ENCODE measurements at regions not wholly inside any gene's neighbourhood (a gene's known extent, or its start where the extent isn't known, plus 50 kb on each side); places are given as distances from the start of the nearest gene placed in this dataset.

DNA sequence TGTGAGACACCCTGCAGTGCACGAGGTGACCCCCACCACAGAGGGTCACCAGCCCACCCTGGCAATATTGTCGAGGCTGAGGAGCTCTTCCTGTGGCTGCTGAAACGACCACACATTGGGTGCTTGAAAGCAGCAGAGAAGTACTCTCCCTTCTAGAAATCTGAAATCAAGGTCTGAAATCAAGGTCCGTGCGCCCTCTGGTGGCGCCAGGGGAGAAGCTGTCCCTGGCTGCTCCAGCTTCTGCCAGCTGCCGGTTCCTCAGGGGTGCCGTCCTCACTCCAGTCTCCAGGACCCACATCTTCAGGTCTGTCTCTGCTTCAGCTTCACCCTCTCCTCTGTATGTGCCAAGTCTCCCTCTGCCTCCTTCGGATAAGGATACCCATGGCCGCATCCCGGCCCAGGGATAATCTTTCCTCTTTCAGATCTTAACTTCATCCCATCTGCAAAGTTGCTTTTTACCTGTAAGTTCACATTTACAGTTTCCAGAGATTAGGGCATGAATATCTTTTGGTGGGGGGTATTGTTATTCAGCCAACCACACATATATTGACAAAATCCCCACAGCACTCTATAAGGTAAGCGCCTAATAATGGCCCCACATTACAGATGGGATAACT lies 108.3 kb upstream of the PHACTR3 start:
- H3K4me1 ChIP-seq (ENCODE audit: control insufficient read depth, insufficient read depth, low read length): peaks cover 4% of the 10 kb centered on the region
- H3K36me3 ChIP-seq (ENCODE audit: control insufficient read depth, insufficient read depth, low read length): no peaks in the 10 kb centered on the region
- no peaks in the 10 kb centered on the region for H3K27me3 ChIP-seq (ENCODE audit: control insufficient read depth, insufficient read depth, low read length)

DNA sequence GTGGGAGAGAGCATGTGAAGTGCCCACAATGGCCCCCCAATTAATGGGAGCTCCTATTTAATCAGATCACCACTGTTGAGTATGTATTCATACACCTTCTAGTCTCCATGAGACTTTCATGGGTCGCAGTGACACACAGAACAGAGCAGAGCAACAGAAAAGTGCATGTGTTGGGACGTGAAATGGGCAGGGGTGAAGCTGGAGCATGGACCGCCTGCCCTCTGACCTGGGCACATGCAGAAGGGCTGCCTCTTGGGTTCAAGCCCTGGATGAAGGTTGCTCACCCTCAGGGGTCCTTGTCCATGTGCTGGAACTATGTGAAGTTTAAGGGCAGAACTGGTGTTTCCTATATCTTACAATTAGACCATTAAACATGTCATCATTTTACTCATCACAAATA lies 106.0 kb upstream of the PHACTR3 start:
- 85% methylated on average over 3 of the region's 3 CpGs for WGBS (ENCODE audit: insufficient coverage)
- Histone ChIP-seq H3K4me1 (ENCODE audit: control insufficient read depth, insufficient read depth, low read length) (peaks cover 4% of the 10 kb centered on the region), H3K4me3 (ENCODE audit: low read depth, low read length) (no peak overlapping the region), H3K27ac (ENCODE audit: low read depth, low read length) (no peak overlapping the region), H3K9me3 (ENCODE audit: control insufficient read depth, insufficient read depth, low read length) (no peaks in the 10 kb centered on the region), H3K27me3 (ENCODE audit: control insufficient read depth, insufficient read depth, low read length) (no peaks in the 10 kb centered on the region), H3K36me3 (ENCODE audit: control insufficient read depth, insufficient read depth, low read length) (no peaks in the 10 kb centered on the region)
- DNase-seq (ENCODE audit: low read depth in 4 of 6, low spot score in 6 of 6): no peak

More for the DNA sequence above, 108.3 kb upstream of the PHACTR3 start:
- DNase-seq (ENCODE audit: low read depth in 4 of 6, low spot score in 6 of 6): peak; percentile 43 to 96 (median 75)
- 12% methylated on average over 9 of the region's 12 CpGs for WGBS (ENCODE audit: insufficient coverage)
- no peak overlapping the region for H3K27ac ChIP-seq (ENCODE audit: low read depth, low read length)
- no peaks in the 10 kb centered on the region for H3K9me3 ChIP-seq (ENCODE audit: control insufficient read depth, insufficient read depth, low read length)
- no peak overlapping the region for H3K4me3 ChIP-seq (ENCODE audit: low read depth, low read length)

DNA sequence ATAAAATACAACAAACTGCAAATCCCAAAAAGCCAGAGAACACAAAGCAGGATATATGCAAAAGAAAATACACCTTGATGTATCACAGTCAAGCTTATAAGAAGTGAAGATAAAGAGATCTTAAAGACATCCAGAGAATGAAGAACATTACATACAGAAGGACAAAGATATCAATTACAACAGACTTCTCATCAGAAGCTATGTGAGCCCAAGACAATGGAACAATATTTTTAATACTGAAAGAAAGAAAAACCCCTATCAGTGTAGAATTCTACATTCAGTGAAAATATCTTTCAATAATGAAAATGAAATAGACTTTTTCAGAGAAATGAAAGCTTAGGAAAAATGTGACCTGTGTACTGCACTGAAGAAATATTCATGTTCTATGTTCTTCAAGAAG lies 104.5 kb upstream of the PHACTR3 start:
- no peak for DNase-seq (ENCODE audit: low read depth in 4 of 6, low spot score in 6 of 6)
- no peak overlapping the region for H3K27ac ChIP-seq (ENCODE audit: low read depth, low read length)
- no peak overlapping the region for H3K4me3 ChIP-seq (ENCODE audit: low read depth, low read length)
- H3K36me3 ChIP-seq (ENCODE audit: control insufficient read depth, insufficient read depth, low read length): no peaks in the 10 kb centered on the region
- H3K9me3 ChIP-seq (ENCODE audit: control insufficient read depth, insufficient read depth, low read length): no peaks in the 10 kb centered on the region
- H3K4me1 ChIP-seq (ENCODE audit: control insufficient read depth, insufficient read depth, low read length): peaks cover 4% of the 10 kb centered on the region
- H3K27me3 ChIP-seq (ENCODE audit: control insufficient read depth, insufficient read depth, low read length): no peaks in the 10 kb centered on the region

DNA sequence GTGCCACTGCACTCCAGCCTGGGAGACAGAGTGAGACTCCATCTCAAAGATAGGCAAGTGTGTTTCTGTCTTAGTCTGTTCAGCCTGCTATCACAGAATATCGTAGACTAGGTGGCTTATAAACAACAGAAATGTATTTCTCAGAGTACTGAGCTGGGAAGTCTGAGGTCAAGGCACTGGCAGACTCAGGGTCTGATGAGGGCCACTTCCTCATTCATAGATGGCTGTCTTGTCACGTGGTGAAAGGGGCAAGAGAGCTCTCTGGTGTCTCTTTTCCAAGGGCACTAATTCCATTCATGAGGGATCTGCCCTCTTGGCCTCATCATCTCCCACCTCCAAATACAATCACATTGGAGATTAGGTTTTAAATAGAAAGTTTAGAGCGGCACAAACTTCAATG lies 95.6 kb upstream of the PHACTR3 start:
- no peak for DNase-seq (ENCODE audit: low read depth in 4 of 6, low spot score in 6 of 6)
- Histone ChIP-seq H3K36me3 (ENCODE audit: control insufficient read depth, insufficient read depth, low read length) (no peaks in the 10 kb centered on the region), H3K9me3 (ENCODE audit: control insufficient read depth, insufficient read depth, low read length) (no peaks in the 10 kb centered on the region), H3K4me1 (ENCODE audit: control insufficient read depth, insufficient read depth, low read length) (no peaks in the 10 kb centered on the region), H3K27me3 (ENCODE audit: control insufficient read depth, insufficient read depth, low read length) (no peaks in the 10 kb centered on the region), H3K27ac (ENCODE audit: low read depth, low read length) (no peak overlapping the region), H3K4me3 (ENCODE audit: low read depth, low read length) (no peak overlapping the region)
- 100% methylated on average over 1 of the region's 3 CpGs for WGBS (ENCODE audit: insufficient coverage)

DNA sequence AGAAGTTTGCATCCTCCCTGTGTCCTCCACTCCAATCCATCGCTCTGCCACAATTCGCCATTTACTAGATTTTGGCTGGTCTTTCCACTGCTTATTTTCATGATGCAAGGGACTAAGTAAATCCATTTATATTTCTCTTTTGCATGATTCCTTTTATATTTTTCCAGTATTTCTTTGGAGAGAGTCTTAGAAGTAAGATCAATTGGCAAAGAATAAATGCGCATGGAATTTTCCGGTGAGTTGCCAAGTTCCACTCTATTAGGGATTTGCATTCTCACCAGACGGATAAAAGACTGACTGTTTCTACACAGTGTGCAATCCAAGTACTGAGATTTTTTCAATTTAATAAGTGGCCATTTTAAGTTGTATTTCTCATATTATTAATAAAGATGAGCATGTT lies 91.7 kb upstream of the PHACTR3 start:
- Histone ChIP-seq H3K9me3 (ENCODE audit: control insufficient read depth, insufficient read depth, low read length) (no peaks in the 10 kb centered on the region), H3K4me3 (ENCODE audit: low read depth, low read length) (no peak overlapping the region), H3K27ac (ENCODE audit: low read depth, low read length) (no peak overlapping the region), H3K36me3 (ENCODE audit: control insufficient read depth, insufficient read depth, low read length) (no peaks in the 10 kb centered on the region), H3K27me3 (ENCODE audit: control insufficient read depth, insufficient read depth, low read length) (no peaks in the 10 kb centered on the region), H3K4me1 (ENCODE audit: control insufficient read depth, insufficient read depth, low read length) (peaks cover 8% of the 10 kb centered on the region)
- DNase-seq (ENCODE audit: low read depth in 4 of 6, low spot score in 6 of 6): peak in 2 of 6 donors; percentile 34 to 50
- 80% methylated on average over 2 of the region's 5 CpGs for WGBS (ENCODE audit: insufficient coverage)

DNA sequence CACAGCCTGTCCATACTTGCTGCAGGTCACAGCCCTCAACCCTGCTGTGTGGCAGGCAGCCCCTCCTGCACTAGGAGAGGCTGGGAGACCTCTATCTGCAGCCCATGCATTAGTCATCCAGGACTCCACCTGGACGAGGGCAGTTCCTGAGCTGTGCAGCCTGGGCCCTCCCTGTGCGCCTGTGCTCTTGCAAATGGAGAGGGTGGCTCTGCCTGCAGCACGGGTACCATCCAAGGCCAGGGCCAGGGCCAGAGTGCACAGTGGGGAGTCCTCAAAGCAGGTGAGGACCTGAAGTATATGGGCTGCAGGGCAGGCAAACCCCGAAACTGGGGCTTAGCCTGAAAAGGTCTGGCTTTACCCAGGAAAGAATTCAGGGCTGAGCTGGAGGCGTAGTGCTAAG lies 89.8 kb upstream of the PHACTR3 start:
- no peak for DNase-seq (ENCODE audit: low read depth in 4 of 6, low spot score in 6 of 6)
- no peak overlapping the region for H3K4me3 ChIP-seq (ENCODE audit: low read depth, low read length)
- H3K9me3 ChIP-seq (ENCODE audit: control insufficient read depth, insufficient read depth, low read length): no peaks in the 10 kb centered on the region
- no peaks in the 10 kb centered on the region for H3K36me3 ChIP-seq (ENCODE audit: control insufficient read depth, insufficient read depth, low read length)
- H3K27me3 ChIP-seq (ENCODE audit: control insufficient read depth, insufficient read depth, low read length): no peaks in the 10 kb centered on the region
- peaks cover 8% of the 10 kb centered on the region for H3K4me1 ChIP-seq (ENCODE audit: control insufficient read depth, insufficient read depth, low read length)
- WGBS (ENCODE audit: insufficient coverage): 79% methylated on average over 4 of the region's 5 CpGs
- H3K27ac ChIP-seq (ENCODE audit: low read depth, low read length): no peak overlapping the region

DNA sequence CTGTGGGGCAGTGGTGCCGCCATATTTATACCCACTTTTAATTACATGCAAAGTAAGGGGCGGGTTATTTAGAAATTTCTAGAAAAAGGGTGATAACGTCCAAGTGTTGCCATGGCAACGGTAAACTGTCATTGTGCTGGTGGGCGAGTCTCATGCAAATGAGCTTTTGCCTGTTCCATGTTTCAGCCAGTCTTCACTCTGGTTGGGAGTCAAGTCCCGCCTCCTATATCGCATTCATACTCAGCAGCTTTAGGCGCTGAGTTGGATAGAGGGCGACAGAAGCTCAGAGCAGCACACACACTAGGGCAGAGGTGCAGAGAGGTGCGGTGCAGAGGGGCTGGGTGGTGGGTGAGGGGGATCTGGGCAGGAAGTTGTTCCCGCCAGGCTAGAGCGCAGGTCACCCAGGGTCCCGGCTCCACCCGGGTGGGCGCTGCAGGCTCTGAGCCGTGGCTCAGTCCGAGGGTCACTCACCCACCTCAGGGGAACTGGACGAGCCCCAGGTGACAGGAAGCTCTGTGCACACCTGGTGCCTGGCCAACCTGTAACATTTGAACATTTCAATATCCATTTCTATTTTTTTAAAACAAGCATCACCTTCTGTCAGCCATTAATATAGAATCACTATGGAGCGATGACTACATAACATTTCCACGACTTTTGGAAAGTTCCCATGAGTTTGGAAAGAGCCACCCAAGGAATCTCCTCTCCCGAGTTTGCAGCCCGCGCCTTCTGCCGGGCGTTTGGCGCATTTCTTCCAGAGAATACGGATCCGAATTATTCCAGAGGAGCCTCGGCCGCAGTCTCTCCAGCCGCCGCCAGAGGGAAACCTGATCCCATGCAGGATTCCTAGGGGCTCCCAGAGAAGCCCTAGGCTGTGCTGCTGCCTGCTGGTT lies 89.1 kb upstream of the PHACTR3 start:
- no peak overlapping the region for H3K27ac ChIP-seq (ENCODE audit: low read depth, low read length)
- DNase-seq (ENCODE audit: low read depth in 4 of 6, low spot score in 6 of 6): peak; percentile 29 to 95 (median 73)
- no peak overlapping the region for H3K4me3 ChIP-seq (ENCODE audit: low read depth, low read length)
- H3K27me3 ChIP-seq (ENCODE audit: control insufficient read depth, insufficient read depth, low read length): no peaks in the 10 kb centered on the region
- H3K9me3 ChIP-seq (ENCODE audit: control insufficient read depth, insufficient read depth, low read length): no peaks in the 10 kb centered on the region
- WGBS (ENCODE audit: insufficient coverage): 14% methylated on average over 28 of the region's 32 CpGs
- no peaks in the 10 kb centered on the region for H3K36me3 ChIP-seq (ENCODE audit: control insufficient read depth, insufficient read depth, low read length)
- peaks cover 8% of the 10 kb centered on the region for H3K4me1 ChIP-seq (ENCODE audit: control insufficient read depth, insufficient read depth, low read length)

DNA sequence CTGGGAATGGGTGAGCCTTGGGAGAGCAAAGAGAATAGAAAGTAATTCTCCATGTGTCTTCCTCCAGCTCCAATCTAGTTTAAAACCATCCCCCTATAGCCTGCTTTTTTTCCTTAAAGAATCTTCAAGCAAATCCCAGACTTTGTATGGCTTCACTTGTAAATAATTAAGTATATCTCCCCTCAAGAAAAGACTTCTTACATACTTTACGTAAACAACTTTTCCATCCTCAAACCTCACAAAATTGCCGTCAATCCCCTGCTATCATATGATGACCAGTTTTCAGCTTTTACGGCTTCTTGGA lies 88.5 kb upstream of the PHACTR3 start:
- peaks cover 8% of the 10 kb centered on the region for H3K4me1 ChIP-seq (ENCODE audit: control insufficient read depth, insufficient read depth, low read length)
- WGBS (ENCODE audit: insufficient coverage): 68% methylated on average over 3 of the region's 3 CpGs
- no peak overlapping the region for H3K27ac ChIP-seq (ENCODE audit: low read depth, low read length)
- H3K27me3 ChIP-seq (ENCODE audit: control insufficient read depth, insufficient read depth, low read length): no peaks in the 10 kb centered on the region
- no peak overlapping the region for H3K4me3 ChIP-seq (ENCODE audit: low read depth, low read length)
- no peaks in the 10 kb centered on the region for H3K9me3 ChIP-seq (ENCODE audit: control insufficient read depth, insufficient read depth, low read length)
- no peak for DNase-seq (ENCODE audit: low read depth in 4 of 6, low spot score in 6 of 6)
- H3K36me3 ChIP-seq (ENCODE audit: control insufficient read depth, insufficient read depth, low read length): no peaks in the 10 kb centered on the region

DNA sequence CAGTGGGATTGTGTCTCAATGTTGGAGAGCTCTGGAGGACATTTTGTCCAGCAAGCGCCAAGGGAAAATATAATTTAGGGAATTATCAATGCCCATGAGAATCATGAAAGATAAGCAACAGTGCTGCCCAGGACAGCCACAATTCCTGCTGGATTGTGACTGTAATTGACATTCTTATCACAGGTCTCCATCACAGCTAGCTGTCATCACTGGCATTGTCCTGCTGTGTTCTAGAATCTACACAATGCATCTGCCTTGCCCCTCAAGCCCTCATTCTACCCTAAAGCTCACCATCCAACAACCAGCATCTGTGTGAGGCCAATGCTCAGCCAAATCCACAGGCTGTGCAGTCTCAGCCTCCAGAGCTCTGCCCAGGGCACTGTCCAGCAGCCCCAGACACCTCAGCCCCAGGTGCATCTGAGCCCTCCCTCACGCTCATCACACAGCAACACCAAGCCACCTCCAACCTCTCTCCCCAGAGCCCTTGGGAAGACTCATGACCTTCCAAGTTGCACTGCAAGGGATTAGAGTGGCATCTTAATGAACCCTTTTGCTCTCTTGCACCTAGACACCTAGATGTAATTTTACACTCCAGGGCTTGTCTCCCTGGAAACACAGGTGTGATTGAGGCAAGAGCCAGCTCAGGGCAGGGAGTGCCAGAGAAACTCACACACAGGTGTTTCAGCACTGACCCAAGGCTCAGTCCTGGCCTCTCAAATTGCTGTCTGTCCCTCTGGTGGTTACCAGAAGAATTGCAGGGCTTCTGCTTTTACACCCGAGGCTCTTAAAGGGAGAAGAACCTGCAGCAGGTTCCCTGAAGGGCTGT lies 85.2 kb upstream of the PHACTR3 start:
- no peaks in the 10 kb centered on the region for H3K36me3 ChIP-seq (ENCODE audit: control insufficient read depth, insufficient read depth, low read length)
- no peak overlapping the region for H3K27ac ChIP-seq (ENCODE audit: low read depth, low read length)
- peaks cover 8% of the 10 kb centered on the region for H3K4me1 ChIP-seq (ENCODE audit: control insufficient read depth, insufficient read depth, low read length)
- WGBS (ENCODE audit: insufficient coverage): 48% methylated on average over 3 of the region's 3 CpGs
- DNase-seq (ENCODE audit: low read depth in 4 of 6, low spot score in 6 of 6): peak in 2 of 6 donors; percentile 65 to 78
- no peaks in the 10 kb centered on the region for H3K9me3 ChIP-seq (ENCODE audit: control insufficient read depth, insufficient read depth, low read length)
- H3K4me3 ChIP-seq (ENCODE audit: low read depth, low read length): no peak overlapping the region
- no peaks in the 10 kb centered on the region for H3K27me3 ChIP-seq (ENCODE audit: control insufficient read depth, insufficient read depth, low read length)

Measured in spinal cord (tissue), 9 donors.